GM21576 (cell line): ENCODE measurements at regions not wholly inside any gene's neighbourhood (a gene's known extent, or its start where the extent isn't known, plus 50 kb on each side); places are given as distances from the start of the nearest gene placed in this dataset.
"Not testable (repeated sequence)": the region's sequence is repeated elsewhere in the genome, so short reads cannot be mapped to it uniquely, and the experiment has no call there.

Source experiments
- ATAC-seq: cut with Tn5 transposase; IDR thresholded peaks from one replicate; pipeline ENCODE4 v1.9.1; 2021; ENCODE audit warnings: mild to moderate bottlenecking, moderate library complexity; ENCODE audit not compliant: unreplicated experiment

GRCh38 chr20:17891131-17891530 lies 77.5 kb downstream of the SNX5 start:
- not testable (repeated sequence) for ATAC-seq

GRCh38 chr20:17890330-17890729 lies 78.3 kb downstream of the SNX5 start:
- no peak for ATAC-seq

- ATAC-seq: no peak
Measured at GRCh38 chr20:17889226-17889625, 79.4 kb downstream of the SNX5 start.

- no peak for ATAC-seq
Measured at GRCh38 chr20:17888044-17888443, 80.5 kb downstream of the SNX5 start.

DNA sequence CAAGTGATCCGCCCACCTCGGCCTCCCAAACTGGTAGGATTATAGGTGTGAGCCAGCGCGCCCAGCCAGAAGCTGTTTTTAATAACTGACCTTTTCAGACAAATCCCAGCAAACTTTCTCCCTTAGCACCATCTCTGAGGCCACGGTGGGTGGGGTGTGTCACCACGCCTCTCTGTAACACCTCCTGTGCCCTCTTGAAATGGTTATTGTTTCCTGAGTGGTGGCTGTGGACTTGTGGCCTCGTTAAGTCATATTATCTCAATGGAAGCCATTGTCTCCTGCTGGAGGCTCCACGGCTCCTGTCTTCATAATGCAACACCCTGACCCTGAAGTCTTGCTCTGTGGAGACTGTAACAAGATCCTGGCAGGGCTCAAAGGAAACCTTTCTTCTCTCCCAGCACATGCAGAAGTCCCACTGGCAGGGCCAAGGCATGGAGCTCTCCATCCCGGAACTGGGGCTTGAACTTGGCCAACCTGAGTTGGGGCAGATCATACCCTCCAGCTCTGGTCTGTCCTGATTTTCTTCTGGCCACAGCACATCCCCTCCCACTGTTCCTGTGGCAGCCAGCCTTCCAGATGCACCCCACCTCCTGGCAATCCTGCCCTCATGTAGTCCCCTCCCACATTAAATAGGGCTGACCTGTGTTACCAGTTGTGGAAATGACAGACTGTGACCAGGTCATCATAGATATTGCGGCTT lies 81.1 kb downstream of the SNX5 start:
- ATAC-seq: no peak

GRCh38 chr20:17885544-17885943 lies 83.0 kb downstream of the SNX5 start:
- no peak for ATAC-seq

DNA sequence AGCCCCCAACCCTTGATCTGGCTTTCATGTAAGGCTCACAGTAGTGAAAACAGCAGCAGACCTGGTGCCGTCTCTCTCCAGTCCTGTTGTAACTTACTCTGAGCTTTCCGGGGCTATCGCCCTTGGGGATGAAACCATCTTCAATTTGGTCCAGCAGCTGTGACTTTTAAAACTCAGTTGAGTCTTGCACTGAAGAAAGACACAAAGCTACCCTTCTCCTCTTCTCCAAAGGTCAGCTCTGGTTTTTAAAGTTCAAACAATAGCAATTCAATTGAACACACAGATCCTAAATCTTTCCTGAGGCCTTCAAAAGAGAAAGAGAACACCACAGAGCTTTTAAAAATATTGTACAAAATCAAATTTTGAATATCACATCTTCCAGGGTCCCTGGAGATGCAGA lies 83.5 kb downstream of the SNX5 start:
- no peak for ATAC-seq

DNA sequence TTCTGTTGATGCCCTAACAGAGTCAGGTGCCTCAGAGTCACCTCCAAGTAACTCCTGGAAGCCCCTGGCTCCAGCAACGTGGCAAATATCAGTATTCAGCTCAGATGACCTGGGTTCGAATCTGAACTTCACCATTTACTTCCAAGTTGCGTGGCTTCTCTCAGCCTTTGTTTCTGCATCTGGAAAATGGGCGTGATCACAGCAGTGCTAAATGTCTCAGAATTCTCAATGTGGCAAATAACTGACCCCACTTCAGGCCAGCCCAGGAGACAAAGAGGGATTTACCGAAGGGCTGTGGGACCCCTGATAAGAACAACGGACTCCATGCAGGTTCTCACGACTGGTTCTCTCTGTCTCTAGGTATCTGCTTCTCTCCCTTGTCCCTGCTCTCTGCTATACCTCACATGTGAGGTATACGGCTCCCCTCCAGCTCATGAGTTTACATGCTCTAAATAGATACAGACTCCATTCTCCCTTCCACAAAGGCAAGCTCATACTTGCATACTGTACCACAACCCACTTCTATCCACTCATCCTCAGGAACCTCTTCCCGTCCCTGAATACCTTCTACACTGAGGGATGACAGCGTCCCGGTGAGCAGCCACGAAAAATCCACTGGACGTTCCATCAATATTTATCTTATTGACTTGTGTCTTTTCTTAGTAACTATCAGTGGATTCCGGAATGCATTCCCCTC lies 84.1 kb downstream of the SNX5 start:
- no peak for ATAC-seq

DNA sequence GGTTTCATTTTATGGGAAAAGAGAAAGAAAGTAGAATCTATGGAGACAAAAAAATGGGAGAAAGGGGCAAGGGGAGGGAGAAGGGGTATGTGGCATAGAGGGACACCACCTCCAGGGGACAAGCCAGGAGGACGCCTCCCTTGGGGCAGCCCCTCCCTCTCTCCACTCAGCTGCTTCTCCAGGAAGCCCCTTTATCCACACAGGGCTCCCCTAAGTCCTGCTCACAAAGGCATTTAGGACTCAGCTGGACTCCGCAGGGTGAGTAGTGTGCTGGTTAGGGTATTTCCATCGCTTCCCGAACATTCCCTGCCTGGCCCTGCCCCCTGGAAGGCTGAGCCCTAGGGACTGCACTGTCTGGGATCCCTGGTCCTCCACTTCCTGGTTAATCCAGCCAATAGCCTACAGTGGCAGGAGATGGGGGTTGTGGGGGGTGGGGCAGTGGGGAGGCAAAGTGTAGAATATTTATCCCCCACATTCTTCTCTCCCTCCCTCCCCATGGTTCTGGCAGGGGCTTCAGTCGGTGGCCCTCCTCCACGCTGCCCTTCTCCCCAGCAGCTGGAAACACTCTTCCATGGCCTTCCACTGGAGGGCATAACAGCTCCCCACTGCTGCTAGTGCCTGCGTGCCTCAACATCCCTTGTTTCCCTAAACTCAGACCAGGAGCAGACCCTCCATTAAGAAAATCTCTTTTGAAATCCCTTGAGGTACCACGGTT lies 84.8 kb downstream of the SNX5 start:
- no peak for ATAC-seq

- no peak for ATAC-seq
Measured at GRCh38 chr20:17882834-17883591, 85.6 kb downstream of the SNX5 start.

- ATAC-seq: no peak
Measured at GRCh38 chr20:17882065-17882833, 86.3 kb downstream of the SNX5 start.

GRCh38 chr20:17881741-17882064 lies 86.9 kb downstream of the SNX5 start:
- ATAC-seq: no peak

GRCh38 chr20:17878912-17879602 lies 89.5 kb downstream of the SNX5 start:
- no peak for ATAC-seq

GRCh38 chr20:17878069-17878911 lies 90.3 kb downstream of the SNX5 start:
- ATAC-seq: no peak

DNA sequence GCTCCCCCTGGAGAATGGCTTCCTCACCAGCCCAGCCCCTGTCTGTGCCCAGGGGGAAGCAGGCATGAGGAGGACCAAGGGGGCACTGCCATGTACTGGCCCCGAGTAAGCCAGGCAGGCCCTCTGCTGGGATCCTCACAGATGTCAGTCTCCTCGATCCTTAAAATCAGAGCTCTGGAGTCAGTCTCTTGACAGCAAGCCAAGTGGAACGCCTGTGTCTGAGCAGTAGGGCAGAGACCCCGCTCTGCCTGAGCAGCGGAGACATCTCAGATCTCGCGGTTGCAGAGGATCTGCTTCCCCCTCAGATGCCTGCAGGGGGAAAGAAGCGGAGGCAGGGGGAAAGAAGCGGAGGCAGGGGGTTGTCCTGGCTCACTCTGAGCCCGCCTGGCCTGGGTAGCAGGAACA lies 92.6 kb downstream of the SNX5 start:
- ATAC-seq: no peak

DNA sequence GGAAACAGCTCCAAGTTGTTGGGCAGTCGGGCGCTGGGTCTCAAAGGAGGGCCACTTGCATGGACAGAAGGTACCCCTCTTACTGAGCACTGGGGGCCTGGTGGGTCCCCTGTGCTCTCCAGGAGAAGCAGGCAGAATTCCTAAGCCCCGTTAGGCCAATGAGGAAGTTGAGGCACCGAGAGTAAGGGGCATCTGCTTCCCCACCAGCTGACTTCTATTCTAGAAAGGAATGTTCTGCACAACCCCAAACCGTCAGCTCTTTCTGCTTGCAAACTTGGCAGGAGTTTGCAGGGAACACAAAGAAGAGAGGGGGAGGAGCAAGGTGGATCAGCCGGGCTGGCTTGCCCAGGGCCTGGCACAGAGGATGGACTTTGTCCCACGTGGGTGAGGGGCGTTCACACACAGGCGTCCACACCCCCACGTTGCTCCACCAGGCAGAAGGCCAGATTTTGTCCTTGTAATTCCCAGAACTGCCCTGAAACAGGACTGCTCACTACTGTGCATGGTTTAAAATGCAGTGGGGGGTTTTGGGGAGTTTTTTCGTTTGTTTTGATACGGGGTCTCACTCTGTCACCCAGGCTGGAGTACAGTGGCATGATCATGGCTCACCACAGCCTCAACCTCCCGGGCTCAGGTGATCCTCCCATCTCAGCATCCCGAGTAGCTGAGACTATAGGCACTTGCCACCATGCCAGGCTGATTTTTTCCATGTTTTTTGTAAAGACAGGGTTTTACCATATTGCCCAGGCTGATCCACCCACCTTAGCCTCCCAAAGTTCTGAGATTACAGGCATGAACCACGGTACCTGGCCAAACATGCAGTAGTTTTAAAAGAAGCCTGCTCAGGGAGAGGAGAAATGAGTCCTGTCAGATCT lies 93.3 kb downstream of the SNX5 start:
- ATAC-seq: no peak

DNA sequence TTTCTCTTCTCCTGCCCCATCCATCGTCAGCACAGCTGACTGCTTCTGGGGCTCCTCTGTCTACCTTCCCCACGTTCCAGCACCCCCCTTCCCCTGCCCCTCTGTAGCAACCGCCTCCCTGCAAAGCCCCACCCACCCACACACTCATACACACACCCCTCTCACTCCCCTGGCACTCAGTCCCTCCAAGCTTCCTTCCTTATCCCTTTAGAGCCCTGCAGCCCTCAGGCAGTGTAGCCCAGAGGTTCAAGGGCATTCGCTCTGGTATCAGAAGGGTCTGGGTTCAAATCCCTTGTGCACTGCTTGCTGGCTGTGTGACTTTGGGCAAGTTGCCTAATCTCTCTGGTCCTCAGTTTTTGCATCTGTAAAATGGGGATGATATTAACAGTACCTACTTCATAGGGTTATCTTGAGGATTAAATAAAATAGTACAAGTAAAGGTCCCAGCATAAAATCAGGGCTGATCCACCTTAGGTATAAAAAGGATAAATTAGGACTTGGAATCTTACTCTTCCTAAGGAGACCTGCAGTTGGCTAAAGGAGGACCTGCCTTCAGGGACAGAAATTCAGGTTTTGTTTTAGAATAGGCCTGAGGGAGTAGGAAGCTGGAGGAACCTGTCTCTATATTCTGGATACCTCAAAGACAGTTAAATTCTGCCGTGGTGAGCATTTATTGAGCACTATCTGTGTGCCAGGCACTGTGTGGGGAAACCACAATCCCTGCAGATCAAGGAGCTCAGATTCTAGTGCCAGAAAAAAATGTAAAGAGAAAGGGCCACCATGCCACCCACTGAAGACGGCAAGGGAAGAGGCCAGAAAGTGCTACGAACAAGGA lies 94.1 kb downstream of the SNX5 start:
- ATAC-seq: no peak
